H1 (cell line): ENCODE measurements at regions not wholly inside any gene's neighbourhood (a gene's known extent, or its start where the extent isn't known, plus 50 kb on each side); places are given as distances from the start of the nearest gene placed in this dataset.

Experiments used
- CTCF ChIA-PET: fragments of 300-600 bp; sonication (Branson Sonifier 250); formaldehyde crosslinking; loops from one replicate; lab custom pipeline; 2021; ENCODE audit not compliant: partially characterized antibody; lab: Charles Lee
- POLR2A ChIA-PET: fragments of 300-600 bp; sonication (Branson Sonifier 250); formaldehyde crosslinking; loops from one replicate; lab custom pipeline; 2021; ENCODE audit warnings: inconsistent platforms; ENCODE audit not compliant: partially characterized antibody; lab: Charles Lee
- DNase-seq, 2 experiments: peaks; one replicate each; pipeline versions ENCODE4 v3.0.0 to v3.0.0-alpha.2; 2010 to 2022; ENCODE audit warnings: low spot score in 2 of 2, low read depth in 1 of 2, mixed read lengths in 1 of 2
- FAIRE-seq: peaks from 2 replicates; lab custom pipeline; 2011; peaks lifted over from hg19 to GRCh38; lab: Jason Lieb, UNC
- H2AFZ ChIP-seq: 2 replicates; pipeline ENCODE4 v1.8.1; 2012; ENCODE audit warnings: low read length, inconsistent platforms
- H2AK5ac ChIP-seq: 2 replicates; pipeline ENCODE4 v1.6.1; 2013; ENCODE audit warnings: low read depth, low read length
- H2BK120ac ChIP-seq: replicated peaks from 2 replicates; pipeline ENCODE3; 2013; ENCODE audit warnings: low read depth, low read length, inconsistent platforms
- H2BK12ac ChIP-seq: 2 replicates; pipeline ENCODE4 v1.6.1; 2013; ENCODE audit warnings: low read depth, low read length
- H2BK15ac ChIP-seq: 2 replicates; pipeline ENCODE4 v1.6.1; 2013; ENCODE audit warnings: low read length
- H2BK20ac ChIP-seq: 2 replicates; pipeline ENCODE4 v1.6.1; 2013; ENCODE audit warnings: low read length
- H2BK5ac ChIP-seq: 2 replicates; pipeline ENCODE4 v1.6.1; 2013; ENCODE audit warnings: low read depth, low read length
- H3K14ac ChIP-seq: 2 replicates; pipeline ENCODE4 v1.6.1; 2013; ENCODE audit warnings: inconsistent platforms; ENCODE audit not compliant: insufficient read length
- H3K18ac ChIP-seq: 2 replicates; pipeline ENCODE4 v1.6.1; 2013; ENCODE audit warnings: low read length; ENCODE audit errors: extremely low read depth
- H3K23ac ChIP-seq: 2 replicates; pipeline ENCODE4 v1.6.1; 2013; ENCODE audit warnings: inconsistent platforms; ENCODE audit not compliant: insufficient read length
- H3K23me2 ChIP-seq: 2 replicates; pipeline ENCODE4 v1.6.1; 2013; ENCODE audit warnings: low read depth, low read length
- H3K27ac ChIP-seq: 2 replicates; pipeline ENCODE4 v1.6.1; 2011; ENCODE audit warnings: low read depth, low read length, inconsistent platforms
- H3K27me3 ChIP-seq, 4 experiments: replicated peaks in 1 of 4; 1 replicate in 1 of 4; 2 replicates in 3 of 4; pipeline versions ENCODE4 v1.6.1 to v1.8.1; 2011 to 2013; ENCODE audit warnings: low read length in 3 of 4, mild to moderate bottlenecking in 3 of 4, inconsistent platforms in 2 of 4, mixed read lengths in 2 of 4, moderate library complexity in 1 of 4; ENCODE audit not compliant: control insufficient read depth in 3 of 4, insufficient read depth in 3 of 4; ENCODE audit errors: extremely low read depth in 1 of 4
- H3K36me3 ChIP-seq, 4 experiments: 2 replicates each; pipeline versions ENCODE4 v1.6.1 to v1.8.1; 2011 to 2013; ENCODE audit warnings: mild to moderate bottlenecking in 4 of 4, low read length in 3 of 4, moderate library complexity in 2 of 4, control low read depth in 1 of 4, inconsistent platforms in 1 of 4; ENCODE audit not compliant: insufficient read depth in 4 of 4, control insufficient read depth in 2 of 4
- H3K4ac ChIP-seq: replicated peaks from 2 replicates; pipeline ENCODE3; 2013; ENCODE audit warnings: low read length, low read depth, mixed read lengths, inconsistent platforms; ENCODE audit not compliant: insufficient read length
- H3K4me1 ChIP-seq, 4 experiments: replicated peaks in 1 of 4; 1 replicate in 1 of 4; 2 replicates in 3 of 4; pipeline versions ENCODE4 v1.6.1 to v1.8.1; 2011 to 2013; ENCODE audit warnings: low read length in 3 of 4, inconsistent platforms in 2 of 4, mixed read lengths in 1 of 4; ENCODE audit not compliant: insufficient read depth in 4 of 4, control insufficient read depth in 3 of 4
- H3K4me2 ChIP-seq, 2 experiments: 2 replicates each; pipeline versions ENCODE4 v1.6.1 to v1.8.1; 2011 to 2013; ENCODE audit warnings: low read depth in 2 of 2, low read length in 2 of 2, control low read depth in 1 of 2, inconsistent platforms in 1 of 2, mild to moderate bottlenecking in 1 of 2; ENCODE audit not compliant: insufficient read depth in 1 of 2
- H3K4me3 ChIP-seq, 4 experiments: fragments of 200-600, 300-600 bp in 1 of 4; sonication (generic), shearing (Covaris generic), sonication (Bioruptor Twin) in 1 of 4; 2 replicates each; pipeline versions ENCODE4 v1.5.1 to v1.8.1; 2011 to 2016; ENCODE audit warnings: low read length in 4 of 4, low read depth in 3 of 4, control low read depth in 2 of 4, inconsistent platforms in 2 of 4, mild to moderate bottlenecking in 2 of 4, mixed read lengths in 1 of 4, moderate library complexity in 1 of 4; ENCODE audit not compliant: insufficient read depth in 2 of 4; ENCODE audit errors: extremely low read depth in 1 of 4
- H3K56ac ChIP-seq: replicated peaks from 2 replicates; pipeline ENCODE3; 2013; ENCODE audit warnings: low read depth, mild to moderate bottlenecking, mixed read lengths, low read length, inconsistent platforms; ENCODE audit not compliant: insufficient read length
- H3K79me1 ChIP-seq: 2 replicates; pipeline ENCODE4 v1.6.1; 2013; ENCODE audit warnings: low read depth, low read length, control low read depth
- H3K79me2 ChIP-seq, 2 experiments: 2 replicates each; pipeline versions ENCODE4 v1.6.1 to v1.8.1; 2012 to 2013; ENCODE audit warnings: low read length in 2 of 2, mild to moderate bottlenecking in 2 of 2, inconsistent platforms in 1 of 2; ENCODE audit not compliant: insufficient read depth in 2 of 2, control insufficient read depth in 1 of 2
- H3K9ac ChIP-seq, 4 experiments: replicated peaks in 1 of 4; 1 replicate in 1 of 4; 2 replicates in 3 of 4; pipeline versions ENCODE4 v1.6.1 to v1.8.1; 2011 to 2013; ENCODE audit warnings: low read depth in 3 of 4, low read length in 3 of 4, control low read depth in 2 of 4, mild to moderate bottlenecking in 2 of 4, moderate library complexity in 2 of 4, inconsistent platforms in 1 of 4; ENCODE audit errors: extremely low read depth in 1 of 4
- H3K9me3 ChIP-seq, 2 experiments: 2 replicates each; pipeline versions ENCODE4 v1.6.1 to v1.8.1; 2012 to 2013; ENCODE audit warnings: mild to moderate bottlenecking in 2 of 2, moderate library complexity in 2 of 2, control low read depth in 1 of 2, inconsistent platforms in 1 of 2, low read depth in 1 of 2, low read length in 1 of 2, mixed read lengths in 1 of 2; ENCODE audit not compliant: insufficient read depth in 2 of 2
- H4K20me1 ChIP-seq, 2 experiments: replicated peaks in 1 of 2; 2 replicates each; pipeline versions ENCODE3 to v1.8.1; 2011 to 2013; ENCODE audit warnings: inconsistent platforms in 2 of 2, low read length in 2 of 2, mild to moderate bottlenecking in 1 of 2; ENCODE audit not compliant: insufficient read depth in 2 of 2, control insufficient read depth in 1 of 2
- H4K5ac ChIP-seq: 2 replicates; pipeline ENCODE4 v1.6.1; 2013; ENCODE audit warnings: low read length, low read depth, mixed read lengths, inconsistent platforms; ENCODE audit not compliant: insufficient read length
- H4K8ac ChIP-seq: 2 replicates; pipeline ENCODE4 v1.8.0; 2013; ENCODE audit warnings: mild to moderate bottlenecking, moderate library complexity, low read length, inconsistent platforms; ENCODE audit not compliant: insufficient read depth; ENCODE audit errors: extremely low read depth
- H4K91ac ChIP-seq: replicated peaks from 2 replicates; pipeline ENCODE3; 2013; ENCODE audit warnings: low read length, mixed read lengths, inconsistent platforms; ENCODE audit not compliant: insufficient read length
- CREB1 ChIP-seq: IDR thresholded peaks from 2 replicates; pipeline ENCODE4 v1.6.1; 2012; ENCODE audit warnings: inconsistent platforms
- EGR1 ChIP-seq: IDR thresholded peaks from 2 replicates; pipeline ENCODE4 v1.6.1; 2011; ENCODE audit warnings: low read depth, low read length, borderline replicate concordance
- GTF2F1 ChIP-seq: IDR thresholded peaks from 2 replicates; pipeline ENCODE4 v1.6.1; 2012; ENCODE audit warnings: low read depth, low read length, improper control_type of control experiment, borderline replicate concordance
- KDM5A ChIP-seq: fragments of 200-600 bp; IDR thresholded peaks from 2 replicates; pipeline ENCODE4 v1.7.1; 2012; ENCODE audit warnings: mild to moderate bottlenecking, low read length, inconsistent platforms, mixed read lengths
- MAFK ChIP-seq: IDR thresholded peaks from 2 replicates; pipeline ENCODE4 v1.6.1; 2012; ENCODE audit warnings: low read depth, mild to moderate bottlenecking, improper control_type of control experiment, low read length
- NANOG ChIP-seq: IDR thresholded peaks from 2 replicates; pipeline ENCODE4 v1.6.1; 2011; ENCODE audit warnings: low read length, low read depth, mild to moderate bottlenecking, inconsistent platforms; ENCODE audit not compliant: insufficient read depth, poor library complexity, severe bottlenecking
- NRF1 ChIP-seq: IDR thresholded peaks from 2 replicates; pipeline ENCODE4 v1.6.1; 2011; ENCODE audit warnings: mild to moderate bottlenecking, low read depth, low read length, improper control_type of control experiment
- RBBP5 ChIP-seq: IDR thresholded peaks from 2 replicates; pipeline ENCODE4 v1.7.1; 2012; ENCODE audit warnings: low read depth, mild to moderate bottlenecking, inconsistent platforms, low read length, moderate library complexity, borderline replicate concordance
- RNF2 ChIP-seq: fragments of 200-900, 300-1000 bp; sonication (generic); IDR thresholded peaks from 2 replicates; pipeline ENCODE4 v1.7.1; 2016; ENCODE audit warnings: borderline replicate concordance, low read depth, mild to moderate bottlenecking, antibody characterized with exemption, low read length; ENCODE audit not compliant: poor library complexity, severe bottlenecking; ENCODE audit errors: missing control alignments
- SRF ChIP-seq: IDR thresholded peaks from 2 replicates; pipeline ENCODE4 v1.6.1; 2011; ENCODE audit warnings: mild to moderate bottlenecking, low read depth, low read length, moderate library complexity
- TAF1 ChIP-seq: IDR thresholded peaks from 2 replicates; pipeline ENCODE4 v1.6.1; 2011; ENCODE audit warnings: mild to moderate bottlenecking, low read depth, low read length
- TBP ChIP-seq: IDR thresholded peaks from 2 replicates; pipeline ENCODE4 v1.6.1; 2011; ENCODE audit warnings: low read depth, low read length, improper control_type of control experiment
- TCF12 ChIP-seq: IDR thresholded peaks from 2 replicates; pipeline ENCODE4 v1.6.1; 2011; ENCODE audit warnings: low read depth, mild to moderate bottlenecking, low read length
- ZNF274 ChIP-seq: IDR thresholded peaks from 2 replicates; pipeline ENCODE4 v1.7.0; 2012; ENCODE audit warnings: low read length, borderline replicate concordance; ENCODE audit errors: extremely low read depth
- whole genome bisulfite sequencing, 2 experiments: shearing (Covaris generic) in 1 of 2; methylation state at CpG; one replicate each; pipeline versions ENCODE4 v1.1.6 to v1.1.7; 2013 to 2015; ENCODE audit warnings: low lambda C conversion rate in 2 of 2, mixed read lengths in 2 of 2, inconsistent platforms in 1 of 2, low coverage in 1 of 2, missing lambda C conversion rate in 1 of 2; ENCODE audit not compliant: insufficient replicate concordance in 2 of 2, insufficient coverage in 1 of 2, insufficient read length in 1 of 2; ENCODE audit errors: extremely low coverage in 1 of 2, missing lambda C conversion rate in 1 of 2; 5-methylcytosine and 5-hydroxymethylcytosine counted together

- Histone ChIP-seq H3K4me3 (no peak overlapping the region), H3K23me2 (no peaks in the 10 kb centered on the region), H2BK20ac (no peak overlapping the region), H2AK5ac (no peak overlapping the region), H4K20me1 (no peaks in the 10 kb centered on the region), H3K14ac (no peak overlapping the region), H3K79me2 (no peaks in the 10 kb centered on the region), H3K56ac (no peak overlapping the region), H3K4me1 (no peaks in the 10 kb centered on the region), H3K9ac (no peak overlapping the region), H3K23ac (no peak overlapping the region), H3K9me3 (no peaks in the 10 kb centered on the region), H3K4me2 (no peak overlapping the region), H3K27me3 (no peaks in the 10 kb centered on the region), H3K27ac (no peak overlapping the region), H3K36me3 (no peaks in the 10 kb centered on the region), H2BK12ac (no peak overlapping the region), H4K8ac (no peak overlapping the region), H2AFZ (no peak overlapping the region), H4K5ac (no peak overlapping the region), H3K4ac (no peak overlapping the region), H3K18ac (no peak overlapping the region), H2BK15ac (no peak overlapping the region), H2BK120ac (no peak overlapping the region), H4K91ac (no peak overlapping the region), H3K79me1 (no peaks in the 10 kb centered on the region), H2BK5ac (no peak overlapping the region)
- POLR2A ChIA-PET = no interaction called here
- WGBS, 2 experiments = 85% methylated on average over 1 of the region's 1 CpG; no CpG with 5 or more reads in 1 of the 2 experiments
- no peak for DNase-seq
- CTCF ChIA-PET = no interaction called here
- no peak for FAIRE-seq
- TF ChIP-seq KDM5A (no peak), GTF2F1 (no peak), TAF1 (no peak), CREB1 (no peak), ZNF274 (no peak), EGR1 (no peak), TCF12 (no peak), NANOG (no peak), SRF (no peak), TBP (no peak), NRF1 (no peak), RNF2 (no peak), MAFK (no peak), RBBP5 (no peak)
These were observed 726.6 kb downstream of the RFPL4B start for GRCh38 chr6:113073611-113074191.
